RWPE2 (cell line): ENCODE measurements at regions not wholly inside any gene's neighbourhood (a gene's known extent, or its start where the extent isn't known, plus 50 kb on each side); places are given as distances from the start of the nearest gene placed in this dataset.
A peak's percentile ranks its signal among the peaks of the same experiment; 100 is the strongest.
"Not testable (repeated sequence)": the region's sequence is repeated elsewhere in the genome, so short reads cannot be mapped to it uniquely, and the experiment has no call there.

ENCODE experiments used
- ATAC-seq: fragments of 200-7000 bp; cut with Tn5 transposase; 3 replicates; pipeline ENCODE4 v1.9.1; 2021; ENCODE audit warnings: low read depth
- DNase-seq: peaks from one replicate; pipeline ENCODE4 v3.0.0-alpha.2; 2020; ENCODE audit warnings: low spot score
- H3K27ac ChIP-seq: fragments of 450-650 bp; 2 replicates; pipeline ENCODE4 v1.5.1; 2017; ENCODE audit warnings: mild to moderate bottlenecking; ENCODE audit not compliant: poor library complexity, severe bottlenecking
- H3K27me3 ChIP-seq: fragments of 250-450 bp; sonication (Bioruptor Pico); 2 replicates; pipeline ENCODE4 v1.5.1; 2021; ENCODE audit warnings: mild to moderate bottlenecking, moderate library complexity; ENCODE audit not compliant: insufficient read depth, poor library complexity, severe bottlenecking
- H3K36me3 ChIP-seq: fragments of 250-450 bp; sonication (Bioruptor Pico); 2 replicates; pipeline ENCODE4 v1.5.1; 2020; ENCODE audit warnings: low read depth, mild to moderate bottlenecking, moderate library complexity
- H3K4me1 ChIP-seq: fragments of 250-450 bp; sonication (Bioruptor Pico); 2 replicates; pipeline ENCODE4 v1.5.1; 2021; ENCODE audit warnings: mild to moderate bottlenecking, moderate library complexity; ENCODE audit not compliant: insufficient read depth, poor library complexity, severe bottlenecking
- H3K4me3 ChIP-seq: fragments of 250-450 bp; sonication (Bioruptor Pico); 2 replicates; pipeline ENCODE4 v1.5.1; 2021; ENCODE audit warnings: mild to moderate bottlenecking, moderate library complexity; ENCODE audit not compliant: severe bottlenecking
- H3K9me3 ChIP-seq: fragments of 250-450 bp; sonication (Bioruptor Pico); 2 replicates; pipeline ENCODE4 v1.5.1; 2021; ENCODE audit warnings: mild to moderate bottlenecking, moderate library complexity; ENCODE audit not compliant: severe bottlenecking
- CTCF ChIP-seq: fragments of 450-650 bp; IDR thresholded peaks from one replicate; pipeline ENCODE4 v1.5.1; 2017; ENCODE audit warnings: mild to moderate bottlenecking, moderate library complexity; ENCODE audit not compliant: poor library complexity, severe bottlenecking

GRCh38 chr12:7591531-7591930 lies 74.2 kb downstream of the APOBEC1 start:
- DNase-seq (no peak), ATAC-seq (no peak)
- Histone ChIP-seq H3K4me3 (no peak overlapping the region), H3K36me3 (no peaks in the 10 kb centered on the region), H3K9me3 (no peaks in the 10 kb centered on the region), H3K27me3 (no peaks in the 10 kb centered on the region), H3K27ac (no peak overlapping the region), H3K4me1 (no peaks in the 10 kb centered on the region)
- no peak for TF ChIP-seq CTCF

- H3K9me3 ChIP-seq, DNase-seq, ATAC-seq: not testable (repeated sequence)
Measured at GRCh38 chr12:7590085-7590484, 75.6 kb downstream of the APOBEC1 start.

GRCh38 chr12:7588742-7589329 lies 76.9 kb downstream of the APOBEC1 start:
- not testable (repeated sequence) for ATAC-seq, H3K4me1 ChIP-seq, H3K36me3 ChIP-seq, H3K4me3 ChIP-seq, H3K27me3 ChIP-seq, H3K27ac ChIP-seq, DNase-seq, H3K9me3 ChIP-seq
- peak; percentile 37 for TF ChIP-seq CTCF

More at GRCh38 chr12:7590085-7590484, 75.6 kb downstream of the APOBEC1 start:
- H3K36me3 ChIP-seq, H3K27me3 ChIP-seq, H3K27ac ChIP-seq, H3K4me3 ChIP-seq, H3K4me1 ChIP-seq: not testable (repeated sequence)

- ATAC-seq, result peak; percentile 42; the same call in 2 of the 3 replicates
- H3K4me1 ChIP-seq, H3K9me3 ChIP-seq, DNase-seq, H3K27me3 ChIP-seq, H3K36me3 ChIP-seq, H3K4me3 ChIP-seq, H3K27ac ChIP-seq: not testable (repeated sequence)
Measured at GRCh38 chr12:7584137-7584536, 80.6 kb upstream of the CD163 start.

- Histone ChIP-seq H3K9me3 (no peaks in the 10 kb centered on the region), H3K36me3 (no peaks in the 10 kb centered on the region), H3K4me1 (no peaks in the 10 kb centered on the region), H3K27me3 (no peaks in the 10 kb centered on the region), H3K27ac (no peak overlapping the region), H3K4me3 (no peak overlapping the region)
- no peak for ATAC-seq
- no peak for DNase-seq
- no peak for TF ChIP-seq CTCF
Measured at GRCh38 chr12:7583471-7583870, 79.9 kb upstream of the CD163 start.

- no peaks in the 10 kb centered on the region for H3K9me3 ChIP-seq
- H3K4me3 ChIP-seq, result no peak overlapping the region
- H3K27me3 ChIP-seq, result no peaks in the 10 kb centered on the region
- DNase-seq, result no peak
- no peak for ATAC-seq
- no peak for TF ChIP-seq CTCF
- H3K36me3 ChIP-seq, result no peaks in the 10 kb centered on the region
- H3K4me1 ChIP-seq, result no peaks in the 10 kb centered on the region
- H3K27ac ChIP-seq, result no peak overlapping the region
Measured at GRCh38 chr12:7582796-7583195, 79.2 kb upstream of the CD163 start.
